GM13976 (cell line): ENCODE measurements at regions not wholly inside any gene's neighbourhood (a gene's known extent, or its start where the extent isn't known, plus 50 kb on each side); places are given as distances from the start of the nearest gene placed in this dataset.
"Not testable (repeated sequence)": the region's sequence is repeated elsewhere in the genome, so short reads cannot be mapped to it uniquely, and the experiment has no call there.

ENCODE experiments used
- DNase-seq: peaks from one replicate; pipeline ENCODE4 v3.0.0; 2012; ENCODE audit warnings: low spot score
- CTCF ChIP-seq: IDR thresholded peaks from 2 replicates; pipeline ENCODE4 v1.5.1; 2012; ENCODE audit warnings: borderline replicate concordance, mild to moderate bottlenecking; ENCODE audit not compliant: insufficient read depth; ENCODE audit errors: extremely low read depth, missing control alignments, control extremely low read depth
- in situ Hi-C: fragments of 300-500 bp; cut with MboI; formaldehyde crosslinking; loops from one replicate; pipeline ENCODE4 v1.12.0; 2022; ENCODE audit warnings: low sequenced_read_pairs, mixed read lengths, inconsistent platforms; ENCODE audit not compliant: unreplicated experiment

- DNase-seq, result no peak
- TF ChIP-seq CTCF, result no peak
- in situ Hi-C loops, result no loop called here
Observed at GRCh38 chr16:50453446-50453845, 84.7 kb upstream of the BRD7 start.

- in situ Hi-C loops, result no loop called here
- DNase-seq, result no peak
- no peak for TF ChIP-seq CTCF
Observed at GRCh38 chr16:50451951-50452508, 83.2 kb upstream of the BRD7 start.

- no peak for TF ChIP-seq CTCF
- in situ Hi-C loops, result no loop called here
- DNase-seq, result no peak
Observed at GRCh38 chr16:50450957-50451356, 82.2 kb upstream of the BRD7 start.

GRCh38 chr16:50449800-50450199, 81.0 kb upstream of the BRD7 start:
- TF ChIP-seq CTCF, result no peak
- in situ Hi-C loops, result no loop called here
- DNase-seq, result no peak

GRCh38 chr16:50448981-50449380, 80.2 kb upstream of the BRD7 start:
- no peak for TF ChIP-seq CTCF
- in situ Hi-C loops, result no loop called here
- no peak for DNase-seq

- DNase-seq, result no peak
- TF ChIP-seq CTCF, result no peak
- in situ Hi-C loops, result no loop called here
Observed at GRCh38 chr16:50448522-50448921, 79.7 kb upstream of the BRD7 start.

- DNase-seq, in situ Hi-C loops: not testable (repeated sequence)
Observed at GRCh38 chr16:50447386-50447785, 78.6 kb upstream of the BRD7 start.
